ENCODE measurements at regions not wholly inside any gene's neighbourhood (a gene's known extent, or its start where the extent isn't known, plus 50 kb on each side); places are given as distances from the start of the nearest gene placed in this dataset.
"Not testable (repeated sequence)": the region's sequence is repeated elsewhere in the genome, so short reads cannot be mapped to it uniquely, and the experiment has no call there.

DNA sequence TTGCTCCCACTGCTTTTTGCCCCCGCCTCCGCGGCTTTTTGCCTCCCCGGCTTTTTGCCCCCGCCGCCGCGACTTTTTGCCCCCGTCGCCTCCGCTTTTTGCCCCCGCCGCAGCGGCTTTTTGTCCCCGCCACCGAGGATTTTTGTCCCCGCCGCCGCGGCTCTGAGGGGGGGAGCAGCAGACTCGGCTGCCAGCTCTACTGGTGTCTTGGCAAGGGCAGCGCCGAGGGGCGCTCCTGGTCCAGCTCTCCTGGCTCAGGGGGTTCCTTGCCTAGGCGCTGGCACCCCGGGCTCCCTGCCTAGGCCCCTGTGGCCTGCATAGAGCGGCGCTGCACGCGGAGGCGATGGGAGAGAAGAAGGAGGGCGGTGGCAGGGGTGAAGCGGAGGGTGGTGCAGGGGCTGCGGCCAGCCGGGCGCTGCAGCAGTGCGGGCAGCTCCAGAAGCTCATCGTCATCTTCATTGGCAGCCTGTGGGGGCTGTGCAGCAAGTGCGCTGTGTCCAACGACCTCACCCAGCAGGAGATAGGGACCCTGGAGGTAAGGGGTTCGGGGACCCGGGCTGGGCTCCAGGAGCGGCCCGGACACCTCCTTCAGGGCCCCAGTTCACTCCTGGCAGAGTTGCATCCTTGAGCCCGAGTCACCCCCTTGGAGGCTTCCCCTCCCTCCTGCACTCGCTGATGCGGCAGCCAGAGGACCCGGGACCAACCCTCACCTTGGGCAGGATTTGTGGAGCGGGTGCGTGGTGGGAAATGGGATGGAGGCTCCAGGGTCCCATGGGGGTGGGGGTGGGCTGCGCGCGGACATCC is 642.4 kb downstream of the GOLGA6L6 start:
- no peak for DNase-seq (ENCODE audit: low read depth in 2 of 2)

DNA sequence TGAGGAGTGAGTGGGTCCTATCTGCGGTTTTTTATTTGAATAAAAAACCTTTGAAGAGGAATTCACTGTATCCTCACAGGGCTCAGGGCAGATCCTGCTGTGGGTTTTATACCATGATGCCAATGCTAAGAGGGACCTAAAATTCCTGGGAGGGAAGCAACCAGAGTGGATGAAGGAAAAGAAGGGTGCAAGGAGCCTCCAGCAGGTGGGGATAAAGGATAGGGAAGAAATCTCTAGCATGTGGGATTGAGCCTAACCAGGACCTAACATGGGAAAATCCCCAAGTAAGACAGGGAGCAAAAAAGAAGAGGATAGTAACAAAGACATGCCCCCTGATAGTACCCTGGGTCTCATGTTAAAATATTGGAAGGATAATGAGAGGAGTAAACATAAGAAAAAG is 652.8 kb downstream of the GOLGA6L6 start:
- not testable (repeated sequence) for DNase-seq (ENCODE audit: low read depth in 2 of 2)

DNA sequence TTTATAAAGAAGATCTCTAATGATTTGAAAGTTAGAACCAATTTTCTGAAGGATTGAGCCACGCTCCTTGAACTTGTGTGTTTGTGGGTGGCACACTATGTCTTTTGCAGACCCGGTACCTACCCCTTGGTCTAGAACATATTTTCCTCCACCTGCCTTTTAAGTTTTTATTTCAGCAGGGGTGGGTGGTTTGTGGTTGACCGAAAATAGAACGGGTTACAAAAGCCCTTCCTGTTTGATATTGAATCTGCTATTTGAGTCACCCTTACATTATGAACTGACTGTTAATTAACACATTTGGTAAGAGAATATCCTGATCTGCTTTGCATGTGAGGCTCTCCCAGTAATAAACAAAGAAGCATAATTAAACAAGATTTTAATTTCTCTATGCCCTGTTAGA is 697.5 kb downstream of the GOLGA6L6 start:
- not testable (repeated sequence) for DNase-seq (ENCODE audit: low read depth in 2 of 2)

All from stimulated activated CD8-positive, alpha-beta memory T cell treated with anti-CD3 and anti-CD28 coated beads, Interleukin-7, amount 100 ng/mL, for 4 hours (primary cell).